ENCODE measurements at regions not wholly inside any gene's neighbourhood (a gene's known extent, or its start where the extent isn't known, plus 50 kb on each side); places are given as distances from the start of the nearest gene placed in this dataset.

GRCh38 chr12:13559318-13559978 lies 362.9 kb downstream of the EMP1 start:
- no peaks in the 10 kb centered on the region for H3K36me3 ChIP-seq
- no peaks in the 10 kb centered on the region for H3K4me1 ChIP-seq (replicated peaks)
- TF ChIP-seq POLR2A (IDR thresholded peaks at IDR 0.05) (no peak), POLR2AphosphoS5 (IDR thresholded peaks at IDR 0.05) (no peak), CTCF (IDR thresholded peaks at IDR 0.05) (no peak)
- intact Hi-C loops (cut with DNase I): no loop called here
- no peaks in the 10 kb centered on the region for H3K27me3 ChIP-seq (replicated peaks; ENCODE audit: insufficient read depth)
- DNase-seq (ENCODE audit: low spot score): no peak
- H3K4me3 ChIP-seq: no peak overlapping the region
- no peaks in the 10 kb centered on the region for H3K9me3 ChIP-seq
- WGBS: 47% methylated on average over 8 of the region's 8 CpGs
- no peak overlapping the region for H3K27ac ChIP-seq

GRCh38 chr12:13552830-13553229 lies 356.3 kb downstream of the EMP1 start:
- H3K36me3 ChIP-seq: no peaks in the 10 kb centered on the region
- H3K9me3 ChIP-seq: no peaks in the 10 kb centered on the region
- H3K4me3 ChIP-seq: no peak overlapping the region
- H3K27me3 ChIP-seq (replicated peaks; ENCODE audit: insufficient read depth): no peaks in the 10 kb centered on the region
- H3K4me1 ChIP-seq (replicated peaks): no peaks in the 10 kb centered on the region
- intact Hi-C loops (cut with DNase I): no loop called here
- WGBS: 79% methylated on average over 4 of the region's 4 CpGs
- no peak overlapping the region for H3K27ac ChIP-seq
- TF ChIP-seq POLR2AphosphoS5 (IDR thresholded peaks at IDR 0.05): no peak
- no peak for TF ChIP-seq POLR2A (IDR thresholded peaks at IDR 0.05)
- no peak for TF ChIP-seq CTCF (IDR thresholded peaks at IDR 0.05)
- no peak for DNase-seq (ENCODE audit: low spot score)

- Histone ChIP-seq H3K27me3 (replicated peaks; ENCODE audit: insufficient read depth) (no peaks in the 10 kb centered on the region), H3K27ac (no peak overlapping the region), H3K9me3 (no peaks in the 10 kb centered on the region), H3K4me1 (replicated peaks) (no peaks in the 10 kb centered on the region), H3K36me3 (no peaks in the 10 kb centered on the region), H3K4me3 (no peak overlapping the region)
- intact Hi-C loops (cut with DNase I): no loop called here
- TF ChIP-seq POLR2A (IDR thresholded peaks at IDR 0.05) (no peak), POLR2AphosphoS5 (IDR thresholded peaks at IDR 0.05) (no peak), CTCF (IDR thresholded peaks at IDR 0.05) (no peak)
- DNase-seq (ENCODE audit: low spot score): no peak
These were observed 350.8 kb downstream of the EMP1 start for GRCh38 chr12:13547283-13547682.

- intact Hi-C loops (cut with DNase I): no loop called here
These were observed 349.7 kb downstream of the EMP1 start for GRCh38 chr12:13546231-13546630.

More at GRCh38 chr12:13546231-13546630, 349.7 kb downstream of the EMP1 start:
- WGBS: 95% methylated on average over 3 of the region's 3 CpGs
- TF ChIP-seq CTCF (IDR thresholded peaks at IDR 0.05) (no peak), POLR2AphosphoS5 (IDR thresholded peaks at IDR 0.05) (no peak), POLR2A (IDR thresholded peaks at IDR 0.05) (no peak)
- DNase-seq (ENCODE audit: low spot score): no peak
- Histone ChIP-seq H3K27me3 (replicated peaks; ENCODE audit: insufficient read depth) (no peaks in the 10 kb centered on the region), H3K4me1 (replicated peaks) (no peaks in the 10 kb centered on the region), H3K27ac (no peak overlapping the region), H3K36me3 (no peaks in the 10 kb centered on the region), H3K4me3 (no peak overlapping the region), H3K9me3 (no peaks in the 10 kb centered on the region)
